ENCODE measurements at regions not wholly inside any gene's neighbourhood (a gene's known extent, or its start where the extent isn't known, plus 50 kb on each side); places are given as distances from the start of the nearest gene placed in this dataset.

GRCh38 chr14:86852530-86852929 lies 1140.5 kb downstream of the GALC start:
- in situ Hi-C loops (cut with HindIII; ENCODE audit: low pct_ligation_motif_present, low sequenced_read_pairs): no loop called here
- TF ChIP-seq CTCF (IDR thresholded peaks at IDR 0.05; ENCODE audit: low read depth, low read length, missing control alignments): no peak
- Histone ChIP-seq H3K4me3 (ENCODE audit: low read depth, low read length) (no peak overlapping the region), H3K27me3 (replicated peaks) (no peaks in the 10 kb centered on the region), H3K36me3 (replicated peaks) (no peaks in the 10 kb centered on the region), H3K27ac (no peak overlapping the region)
- no peak for DNase-seq

- DNase-seq: no peak
- Histone ChIP-seq H3K36me3 (replicated peaks) (no peaks in the 10 kb centered on the region), H3K27ac (no peak overlapping the region), H3K27me3 (replicated peaks) (no peaks in the 10 kb centered on the region), H3K4me3 (ENCODE audit: low read depth, low read length) (no peak overlapping the region)
- no peak for TF ChIP-seq CTCF (IDR thresholded peaks at IDR 0.05; ENCODE audit: low read depth, low read length, missing control alignments)
- in situ Hi-C loops (cut with HindIII; ENCODE audit: low pct_ligation_motif_present, low sequenced_read_pairs): no loop called here
These were observed 1145.8 kb downstream of the GALC start for GRCh38 chr14:86847140-86847539.

GRCh38 chr14:86838363-86838762 lies 1154.6 kb downstream of the GALC start:
- in situ Hi-C loops (cut with HindIII; ENCODE audit: low pct_ligation_motif_present, low sequenced_read_pairs): no loop called here
- no peak overlapping the region for H3K27ac ChIP-seq
- H3K36me3 ChIP-seq (replicated peaks): no peaks in the 10 kb centered on the region
- no peak for DNase-seq
- no peak for TF ChIP-seq CTCF (IDR thresholded peaks at IDR 0.05; ENCODE audit: low read depth, low read length, missing control alignments)
- no peak overlapping the region for H3K4me3 ChIP-seq (ENCODE audit: low read depth, low read length)
- no peaks in the 10 kb centered on the region for H3K27me3 ChIP-seq (replicated peaks)

GRCh38 chr14:86826661-86827060 lies 1166.3 kb downstream of the GALC start:
- no peak overlapping the region for H3K4me3 ChIP-seq (ENCODE audit: low read depth, low read length)
- no peaks in the 10 kb centered on the region for H3K27me3 ChIP-seq (replicated peaks)
- TF ChIP-seq CTCF (IDR thresholded peaks at IDR 0.05; ENCODE audit: low read depth, low read length, missing control alignments): no peak
- DNase-seq: no peak
- no peak overlapping the region for H3K27ac ChIP-seq
- in situ Hi-C loops (cut with HindIII; ENCODE audit: low pct_ligation_motif_present, low sequenced_read_pairs): no loop called here
- no peaks in the 10 kb centered on the region for H3K36me3 ChIP-seq (replicated peaks)

GRCh38 chr14:86824167-86824566 lies 1168.8 kb downstream of the GALC start:
- TF ChIP-seq CTCF (IDR thresholded peaks at IDR 0.05; ENCODE audit: low read depth, low read length, missing control alignments): no peak
- in situ Hi-C loops (cut with HindIII; ENCODE audit: low pct_ligation_motif_present, low sequenced_read_pairs): no loop called here
- H3K27me3 ChIP-seq (replicated peaks): no peaks in the 10 kb centered on the region
- no peak for DNase-seq
- H3K36me3 ChIP-seq (replicated peaks): no peaks in the 10 kb centered on the region
- H3K4me3 ChIP-seq (ENCODE audit: low read depth, low read length): no peak overlapping the region
- H3K27ac ChIP-seq: no peak overlapping the region

- H3K27me3 ChIP-seq (replicated peaks): no peaks in the 10 kb centered on the region
- in situ Hi-C loops (cut with HindIII; ENCODE audit: low pct_ligation_motif_present, low sequenced_read_pairs): no loop called here
- no peaks in the 10 kb centered on the region for H3K36me3 ChIP-seq (replicated peaks)
- no peak for TF ChIP-seq CTCF (IDR thresholded peaks at IDR 0.05; ENCODE audit: low read depth, low read length, missing control alignments)
- no peak for DNase-seq
- no peak overlapping the region for H3K4me3 ChIP-seq (ENCODE audit: low read depth, low read length)
- no peak overlapping the region for H3K27ac ChIP-seq
These were observed 1169.4 kb downstream of the GALC start for GRCh38 chr14:86823581-86823980.
